A549 (cell line): ENCODE measurements at regions not wholly inside any gene's neighbourhood (a gene's known extent, or its start where the extent isn't known, plus 50 kb on each side); places are given as distances from the start of the nearest gene placed in this dataset.

ENCODE experiments used
- ATAC-seq, 2 experiments: fragments of 200-7000 bp in 1 of 2; fragments of >200 bp in 1 of 2; cut with Nextera tagmentation in 1 of 2; cut with Tn5 transposase in 1 of 2; 3 replicates each; pipeline versions ENCODE4 v1.8.0 to v1.9.1; 2018 to 2020; ENCODE audit warnings: mild to moderate bottlenecking in 1 of 2, moderate library complexity in 1 of 2
- CTCF ChIA-PET: fragments of 300-600 bp; sonication (Branson Sonifier 250); formaldehyde crosslinking; extraction: SDS; loops from one replicate; lab custom pipeline; 2021; ENCODE audit warnings: antibody characterized with exemption, inconsistent platforms; lab: Yijun Ruan, JAX
- POLR2A ChIA-PET: fragments of 350-600 bp; formaldehyde crosslinking; extraction: SDS; loops from one replicate; lab custom pipeline; 2021; ENCODE audit warnings: antibody characterized with exemption, inconsistent platforms; lab: Yijun Ruan, JAX
- DNase-seq, 2 experiments: peaks; one replicate each; pipeline versions ENCODE4 v3.0.0 to v3.0.0-alpha.2; 2011 to 2016; ENCODE audit warnings: low read depth in 1 of 2, low spot score in 1 of 2
- FAIRE-seq: peaks from 2 replicates; lab custom pipeline; 2011; peaks lifted over from hg19 to GRCh38; lab: Jason Lieb, UNC
- H3K27ac ChIP-seq, 2 experiments: fragments of >200 bp; sonication (Bioruptor Twin); formaldehyde crosslinking; 3 replicates each; pipeline ENCODE4 v1.5.1; 2016 to 2017
- H3K4me1 ChIP-seq: fragments of >200 bp; sonication (Bioruptor Twin); formaldehyde crosslinking; 3 replicates; pipeline ENCODE4 v1.6.1; 2016
- H3K4me2 ChIP-seq: fragments of >200 bp; sonication (Bioruptor Twin); formaldehyde crosslinking; 3 replicates; pipeline ENCODE4 v1.6.1; 2016
- H3K4me3 ChIP-seq: fragments of >200 bp; sonication (Bioruptor Twin); formaldehyde crosslinking; 3 replicates; pipeline ENCODE4 v1.5.1; 2016
- H3K9me3 ChIP-seq: fragments of >200 bp; sonication (Bioruptor Twin); formaldehyde crosslinking; 3 replicates; pipeline ENCODE4 v1.6.1; 2016
- ATOH8 ChIP-seq: fragments of 250-450 bp; sonication (Bioruptor Pico); IDR thresholded peaks from 2 replicates; pipeline ENCODE4 v1.5.0; 2020; ENCODE audit warnings: low read depth, mild to moderate bottlenecking, moderate library complexity
- BCL3 ChIP-seq: fragments of >200 bp; sonication (Bioruptor Twin); formaldehyde crosslinking; IDR thresholded peaks from 3 replicates; pipeline ENCODE4 v1.6.1; 2016
- BHLHE40 ChIP-seq: IDR thresholded peaks from 2 replicates; pipeline ENCODE4 v1.6.1; 2012; ENCODE audit warnings: low read depth, low read length, inconsistent platforms
- CBX2 ChIP-seq: fragments of 200-600 bp; sonication (generic); IDR thresholded peaks from 2 replicates; pipeline ENCODE4 v1.6.1; 2016; ENCODE audit warnings: low read depth, mild to moderate bottlenecking, borderline replicate concordance
- CBX8 ChIP-seq: fragments of 200-600 bp; sonication (generic); IDR thresholded peaks from 2 replicates; pipeline ENCODE4 v1.6.1; 2016
- CEBPB ChIP-seq, 2 experiments: fragments of >200 bp in 1 of 2; sonication (Bioruptor Twin) in 1 of 2; formaldehyde crosslinking in 1 of 2; IDR thresholded peaks; 2 replicates each; pipeline ENCODE4 v1.6.1; 2012 to 2016
- CHD4 ChIP-seq: fragments of 200-600 bp; sonication (generic); IDR thresholded peaks from 2 replicates; pipeline ENCODE4 v1.6.1; 2016; ENCODE audit warnings: antibody characterized with exemption, mild to moderate bottlenecking, borderline replicate concordance
- EHMT2 ChIP-seq: fragments of 200-600 bp; sonication (generic); IDR thresholded peaks from 2 replicates; pipeline ENCODE4 v1.6.1; 2016; ENCODE audit warnings: antibody characterized with exemption, low read depth, mild to moderate bottlenecking, moderate library complexity
- EP300 ChIP-seq, 2 experiments: fragments of >200 bp; sonication (Bioruptor Twin); formaldehyde crosslinking; IDR thresholded peaks; 2 replicates in 1 of 2; 3 replicates in 1 of 2; pipeline ENCODE4 v1.6.1; 2016 to 2017
- FOXS1 ChIP-seq: fragments of 250-450 bp; sonication (Bioruptor Pico); IDR thresholded peaks from 2 replicates; pipeline ENCODE4 v1.5.0; 2020; ENCODE audit warnings: mild to moderate bottlenecking, moderate library complexity
- HDAC2 ChIP-seq: fragments of 200-600 bp; sonication (generic); IDR thresholded peaks from 2 replicates; pipeline ENCODE4 v1.6.1; 2016
- HMGXB4 ChIP-seq: fragments of 250-450 bp; sonication (Bioruptor Pico); IDR thresholded peaks from 2 replicates; pipeline ENCODE4 v1.5.0; 2021; ENCODE audit warnings: mild to moderate bottlenecking, moderate library complexity, borderline replicate concordance
- HOXB13 ChIP-seq: fragments of 250-450 bp; sonication (Bioruptor Pico); IDR thresholded peaks from 2 replicates; pipeline ENCODE4 v1.5.0; 2020; ENCODE audit warnings: low read depth, mild to moderate bottlenecking, moderate library complexity
- JUN ChIP-seq, 2 experiments: fragments of >200 bp; sonication (Bioruptor Twin); formaldehyde crosslinking; IDR thresholded peaks; 2 replicates in 1 of 2; 3 replicates in 1 of 2; pipeline ENCODE4 v1.6.1; 2016 to 2017
- KDM1A ChIP-seq: fragments of 200-600 bp; sonication (generic); IDR thresholded peaks from 2 replicates; pipeline ENCODE4 v1.6.1; 2016; ENCODE audit warnings: low read depth, mild to moderate bottlenecking
- KDM5A ChIP-seq: fragments of 200-600 bp; sonication (generic); IDR thresholded peaks from 2 replicates; pipeline ENCODE4 v1.6.1; 2016; ENCODE audit warnings: antibody characterized with exemption, mild to moderate bottlenecking
- MYC ChIP-seq: IDR thresholded peaks from 2 replicates; pipeline ENCODE4 v1.6.1; 2012; ENCODE audit warnings: mild to moderate bottlenecking, inconsistent platforms, low read length, improper control_type of control experiment, borderline replicate concordance
- NPAS2 ChIP-seq: fragments of 250-450 bp; sonication (Bioruptor Pico); IDR thresholded peaks from 2 replicates; pipeline ENCODE4 v1.8.0; 2022; ENCODE audit warnings: mild to moderate bottlenecking, moderate library complexity, borderline replicate concordance
- PHF8 ChIP-seq: fragments of 200-600 bp; sonication (generic); IDR thresholded peaks from 2 replicates; pipeline ENCODE4 v1.6.1; 2016; ENCODE audit warnings: low read depth, mild to moderate bottlenecking, antibody characterized with exemption, moderate library complexity, borderline replicate concordance
- RAD21 ChIP-seq, 2 experiments: fragments of >200 bp in 1 of 2; sonication (Bioruptor Twin) in 1 of 2; formaldehyde crosslinking in 1 of 2; IDR thresholded peaks in 1 of 2; conservative IDR thresholded peaks in 1 of 2; 2 replicates in 1 of 2; 3 replicates in 1 of 2; pipeline ENCODE4 v1.6.1; 2012 to 2018; ENCODE audit warnings: inconsistent platforms in 1 of 2
- RARB ChIP-seq: fragments of 250-450 bp; sonication (Bioruptor Pico); IDR thresholded peaks from 2 replicates; pipeline ENCODE4 v1.8.0; 2021; ENCODE audit warnings: mild to moderate bottlenecking, moderate library complexity
- RCOR1 ChIP-seq: fragments of 150-350 bp; IDR thresholded peaks from 2 replicates; pipeline ENCODE4 v1.6.1; 2014; ENCODE audit warnings: antibody characterized with exemption, low read length, low read depth
- TP53 ChIP-seq: fragments of 250-450 bp; sonication (Bioruptor Pico); IDR thresholded peaks from 2 replicates; pipeline ENCODE4 v1.5.0; 2021; ENCODE audit warnings: mild to moderate bottlenecking, moderate library complexity
- WGBS: methylation state at CpG from one replicate; pipeline ENCODE4 v1.1.6; 2017; ENCODE audit errors: missing lambda C conversion rate; 5-methylcytosine and 5-hydroxymethylcytosine counted together
- TF ChIP-seq, protein P1 (sequence below): IDR thresholded peaks from 2 replicates; pipeline ENCODE4 v1.6.1; 2012
- TF ChIP-seq, protein P2 (sequence below): IDR thresholded peaks from 2 replicates; pipeline ENCODE4 v1.6.1; 2012; ENCODE audit warnings: low read depth, borderline replicate concordance

DNA sequence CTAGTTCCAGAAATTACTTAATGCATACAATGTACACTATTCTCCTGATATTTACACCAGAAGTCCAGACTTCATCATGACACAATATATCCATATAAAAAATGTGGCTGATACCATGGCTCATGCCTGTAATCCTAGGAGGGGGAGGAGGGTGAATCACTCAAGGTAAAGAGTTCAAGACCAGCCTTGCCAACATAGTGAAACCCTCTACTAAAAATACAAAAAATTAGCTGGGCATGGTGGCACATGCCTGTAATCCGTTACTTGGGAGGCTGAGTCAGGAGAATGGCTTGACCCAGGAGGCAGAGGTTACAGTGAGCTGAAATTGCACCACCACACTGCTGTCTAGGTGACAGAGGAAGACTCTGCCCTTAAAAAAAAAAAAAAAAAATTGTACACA, 192.5 kb upstream of the HSFY2 start:
- Histone ChIP-seq H3K4me2 (no peak overlapping the region), H3K27ac (no peak overlapping the region), H3K4me3 (no peak overlapping the region), H3K9me3 (no peaks in the 10 kb centered on the region), H3K4me1 (no peaks in the 10 kb centered on the region)
- 40% methylated on average over 1 of the region's 1 CpG for WGBS
- no peak for ATAC-seq
- POLR2A ChIA-PET = no interaction called here
- CTCF ChIA-PET = no interaction called here
- TF ChIP-seq EP300 (IDR thresholded peaks at IDR 0.05) (no peak), KDM5A (no peak), MYC (no peak), HOXB13 (CRISPR knock-in tag) (no peak), RARB (no peak), RAD21 (conservative IDR thresholded peaks at IDR 0.05 in 1 of 2, IDR thresholded peaks at IDR 0.05 in 1 of 2) (no peak), CBX8 (no peak), EHMT2 (no peak), CEBPB (IDR thresholded peaks at IDR 0.05) (no peak), CHD4 (no peak), TP53 (CRISPR knock-in tag) (no peak), PHF8 (no peak), NPAS2 (CRISPR knock-in tag) (no peak)
- TF ChIP-seq, protein P1, sequence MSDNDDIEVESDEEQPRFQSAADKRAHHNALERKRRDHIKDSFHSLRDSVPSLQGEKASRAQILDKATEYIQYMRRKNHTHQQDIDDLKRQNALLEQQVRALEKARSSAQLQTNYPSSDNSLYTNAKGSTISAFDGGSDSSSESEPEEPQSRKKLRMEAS = no peak
- TF ChIP-seq, protein P2, sequence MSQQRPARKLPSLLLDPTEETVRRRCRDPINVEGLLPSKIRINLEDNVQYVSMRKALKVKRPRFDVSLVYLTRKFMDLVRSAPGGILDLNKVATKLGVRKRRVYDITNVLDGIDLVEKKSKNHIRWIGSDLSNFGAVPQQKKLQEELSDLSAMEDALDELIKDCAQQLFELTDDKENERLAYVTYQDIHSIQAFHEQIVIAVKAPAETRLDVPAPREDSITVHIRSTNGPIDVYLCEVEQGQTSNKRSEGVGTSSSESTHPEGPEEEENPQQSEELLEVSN = no peak
- no peak for DNase-seq
- FAIRE-seq = no peak

DNA sequence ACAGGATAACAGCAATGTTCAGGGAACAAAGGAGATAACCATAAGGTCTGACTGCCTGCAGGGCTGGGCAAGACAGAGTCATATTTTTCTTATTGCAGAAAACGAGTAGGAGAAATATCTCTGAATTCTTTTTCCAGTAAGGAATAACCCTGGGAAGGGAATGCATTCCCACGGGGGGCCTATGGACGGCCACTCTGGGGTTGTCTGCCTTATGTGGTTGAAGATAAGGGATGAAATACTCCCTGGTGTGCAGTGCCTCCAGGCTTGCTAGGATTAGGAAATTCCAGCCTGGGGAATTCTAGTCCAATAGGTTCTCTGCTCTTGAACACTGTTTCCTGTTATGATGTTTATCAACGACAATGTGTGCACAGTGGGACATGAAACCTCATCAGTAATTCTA, 185.3 kb upstream of the HSFY2 start:
- CTCF ChIA-PET = no interaction called here
- FAIRE-seq = no peak

GRCh38 chrY:18951657-18952435, 178.3 kb upstream of the HSFY2 start:
- H3K4me2 ChIP-seq = no peak overlapping the region
- CTCF ChIA-PET = no interaction called here

More for the DNA sequence above, 185.3 kb upstream of the HSFY2 start:
- Histone ChIP-seq H3K27ac (no peak overlapping the region), H3K4me2 (no peak overlapping the region), H3K4me3 (no peak overlapping the region), H3K9me3 (no peaks in the 10 kb centered on the region), H3K4me1 (no peaks in the 10 kb centered on the region)
- 13% methylated on average over 4 of the region's 4 CpGs for WGBS
- DNase-seq (no peak), ATAC-seq (no peak)
- POLR2A ChIA-PET = no interaction called here
- TF ChIP-seq CEBPB (IDR thresholded peaks at IDR 0.05) (no peak), HDAC2 (no peak), KDM1A (no peak), HOXB13 (CRISPR knock-in tag) (no peak), EP300 (IDR thresholded peaks at IDR 0.05) (no peak), FOXS1 (no peak)

GRCh38 chrY:18951019-18951418, 177.5 kb upstream of the HSFY2 start:
- Histone ChIP-seq H3K27ac (no peak overlapping the region), H3K4me1 (no peaks in the 10 kb centered on the region), H3K4me3 (no peak overlapping the region), H3K9me3 (no peaks in the 10 kb centered on the region), H3K4me2 (no peak overlapping the region)
- ChIA-PET POLR2A (no interaction called here), CTCF (no interaction called here)
- DNase-seq (no peak), ATAC-seq (no peak), FAIRE-seq (no peak)
- 40% methylated on average over 2 of the region's 5 CpGs for WGBS
- no peak for TF ChIP-seq RCOR1
- TF ChIP-seq JUN (IDR thresholded peaks at IDR 0.05) = no peak
- TF ChIP-seq CBX2 = no peak
- TF ChIP-seq BHLHE40 = no peak
- no peak for TF ChIP-seq ATOH8
- no peak for TF ChIP-seq HMGXB4 (CRISPR knock-in tag)
- no peak for TF ChIP-seq BCL3
- no peak for TF ChIP-seq PHF8
- TF ChIP-seq HOXB13 (CRISPR knock-in tag) = no peak

More at GRCh38 chrY:18951657-18952435, 178.3 kb upstream of the HSFY2 start:
- no peak for FAIRE-seq
- TF ChIP-seq RARB = no peak
- TF ChIP-seq RAD21 (conservative IDR thresholded peaks at IDR 0.05 in 1 of 2, IDR thresholded peaks at IDR 0.05 in 1 of 2) = 0 out of 5 replicates have a peak, but pooled peaks of 1 of the 2 experiments have one; percentile 4
- TF ChIP-seq NPAS2 (CRISPR knock-in tag) = no peak
- TF ChIP-seq, all 56 proteins: peak for 1
- POLR2A ChIA-PET = no interaction called here
- DNase-seq (no peak), ATAC-seq (no peak)
- H3K4me3 ChIP-seq = no peak overlapping the region
- H3K27ac ChIP-seq = no peak overlapping the region
- WGBS = 31% methylated on average over 7 of the region's 7 CpGs
- no peaks in the 10 kb centered on the region for H3K4me1 ChIP-seq
- no peaks in the 10 kb centered on the region for H3K9me3 ChIP-seq
